Neural cell (in vitro differentiated cells): ENCODE measurements at regions not wholly inside any gene's neighbourhood (a gene's known extent, or its start where the extent isn't known, plus 50 kb on each side); places are given as distances from the start of the nearest gene placed in this dataset.

Experiments
- H2AFZ ChIP-seq: fragments of 200-600, 300-800 bp; sonication (generic), shearing (Covaris generic); 2 replicates; pipeline ENCODE4 v1.6.0; 2014; ENCODE audit warnings: low read depth, mild to moderate bottlenecking, antibody characterized with exemption, low read length, moderate library complexity
- H3F3A ChIP-seq: fragments of 200-600 bp; shearing (Covaris generic); 2 replicates; pipeline ENCODE4 v1.6.1; 2016; ENCODE audit warnings: mild to moderate bottlenecking, moderate library complexity, mixed read lengths, antibody characterized with exemption, low read length; ENCODE audit not compliant: insufficient read depth, poor library complexity, severe bottlenecking
- H3K27ac ChIP-seq: fragments of 200-600, 300-800 bp; sonication (generic), shearing (Covaris generic); 2 replicates; pipeline ENCODE4 v1.5.1; 2014; ENCODE audit warnings: mild to moderate bottlenecking, low read length, moderate library complexity
- H3K27me3 ChIP-seq: fragments of 300-800, 200-600 bp; sonication (generic), shearing (Covaris generic); 2 replicates; pipeline ENCODE4 v1.6.0; 2014; ENCODE audit warnings: mild to moderate bottlenecking, low read depth, low read length, moderate library complexity; ENCODE audit not compliant: insufficient read depth
- H3K36me3 ChIP-seq: fragments of 300-800, 200-600 bp; sonication (generic), shearing (Covaris generic); 2 replicates; pipeline ENCODE4 v1.5.1; 2014; ENCODE audit warnings: mild to moderate bottlenecking, antibody characterized with exemption, low read length, moderate library complexity; ENCODE audit not compliant: insufficient read depth
- H3K4me2 ChIP-seq: fragments of 300-800, 200-600 bp; sonication (generic), shearing (Covaris generic); 2 replicates; pipeline ENCODE4 v1.6.0; 2014; ENCODE audit warnings: mild to moderate bottlenecking, low read length
- H3K4me3 ChIP-seq: fragments of 300-800, 200-600 bp; sonication (generic), shearing (Covaris generic); 2 replicates; pipeline ENCODE4 v1.5.1; 2014; ENCODE audit warnings: mild to moderate bottlenecking, low read length, moderate library complexity
- H3K79me2 ChIP-seq: fragments of 200-600 bp; shearing (Covaris generic); replicated peaks from 2 replicates; pipeline ENCODE4 v1.6.0; 2014; ENCODE audit warnings: mild to moderate bottlenecking, low read length, moderate library complexity; ENCODE audit not compliant: insufficient read depth
- H3K9ac ChIP-seq: fragments of 300-800, 200-600 bp; sonication (generic), shearing (Covaris generic); 2 replicates; pipeline ENCODE4 v1.6.1; 2016; ENCODE audit warnings: mild to moderate bottlenecking, low read length, mixed read lengths
- H3K9me2 ChIP-seq: fragments of 200-600 bp; shearing (Covaris generic); 2 replicates; pipeline ENCODE4 v1.6.1; 2016; ENCODE audit warnings: mild to moderate bottlenecking, low read length, mixed read lengths; ENCODE audit not compliant: insufficient read depth
- H3K9me3 ChIP-seq: fragments of 200-600, 300-800 bp; sonication (generic), shearing (Covaris generic); 2 replicates; pipeline ENCODE4 v1.6.1; 2016; ENCODE audit warnings: mild to moderate bottlenecking, mixed run types, low read length, moderate library complexity, mixed read lengths
- H4K20me1 ChIP-seq: fragments of 200-600 bp; shearing (Covaris generic); 2 replicates; pipeline ENCODE4 v1.6.1; 2016; ENCODE audit warnings: mild to moderate bottlenecking, mixed run types; ENCODE audit not compliant: insufficient read depth
- CTCF ChIP-seq: fragments of 450-650 bp; IDR thresholded peaks from 2 replicates; pipeline ENCODE4 v1.5.1; 2014; ENCODE audit warnings: antibody characterized with exemption, mild to moderate bottlenecking, moderate library complexity; ENCODE audit not compliant: poor library complexity, severe bottlenecking
- EP300 ChIP-seq: fragments of 450-650 bp; conservative IDR thresholded peaks from 2 replicates; pipeline ENCODE4 v1.6.1; 2014; ENCODE audit warnings: antibody characterized with exemption, mild to moderate bottlenecking, moderate library complexity; ENCODE audit not compliant: poor library complexity, severe bottlenecking
- EZH2 ChIP-seq: fragments of 200-600, 300-800 bp; shearing (Covaris generic), sonication (generic); IDR thresholded peaks from 2 replicates; pipeline ENCODE4 v1.6.1; 2014; ENCODE audit warnings: antibody characterized with exemption, low read length, borderline replicate concordance, mild to moderate bottlenecking; ENCODE audit not compliant: insufficient read depth, poor library complexity, severe bottlenecking
- MXI1 ChIP-seq: fragments of 450-650 bp; conservative IDR thresholded peaks from 2 replicates; pipeline ENCODE4 v1.6.1; 2014; ENCODE audit warnings: antibody characterized with exemption, mild to moderate bottlenecking; ENCODE audit not compliant: poor library complexity, severe bottlenecking
- POLR2AphosphoS5 ChIP-seq: IDR thresholded peaks from 2 replicates; pipeline ENCODE4 v1.6.1; 2012
- RAD21 ChIP-seq: fragments of 450-650 bp; conservative IDR thresholded peaks from 2 replicates; pipeline ENCODE4 v1.6.1; 2014; ENCODE audit warnings: antibody characterized with exemption, mild to moderate bottlenecking, moderate library complexity
- REST ChIP-seq: IDR thresholded peaks from 2 replicates; pipeline ENCODE4 v1.6.1; 2012; ENCODE audit warnings: borderline replicate concordance
- SMC3 ChIP-seq: fragments of 450-650 bp; conservative IDR thresholded peaks from 2 replicates; pipeline ENCODE4 v1.6.1; 2014; ENCODE audit warnings: antibody characterized with exemption, mild to moderate bottlenecking, moderate library complexity; ENCODE audit not compliant: poor library complexity
- TAF1 ChIP-seq: IDR thresholded peaks from 2 replicates; pipeline ENCODE4 v1.6.1; 2012; ENCODE audit warnings: low read depth

GRCh38 chr7:46450425-46450824, 529.4 kb upstream of the IGFBP3 start:
- no peak overlapping the region for H2AFZ ChIP-seq
- no peak overlapping the region for H3K4me3 ChIP-seq
- H3F3A ChIP-seq: no peaks in the 10 kb centered on the region
- H3K27ac ChIP-seq: no peak overlapping the region
- H3K4me2 ChIP-seq: no peak overlapping the region
- no peak for TF ChIP-seq EP300
- no peak for TF ChIP-seq EZH2
- no peak for TF ChIP-seq POLR2AphosphoS5
- H4K20me1 ChIP-seq: no peaks in the 10 kb centered on the region
- H3K79me2 ChIP-seq: no peaks in the 10 kb centered on the region
- H3K9me3 ChIP-seq: no peaks in the 10 kb centered on the region
- no peaks in the 10 kb centered on the region for H3K9me2 ChIP-seq
- no peak overlapping the region for H3K9ac ChIP-seq
- no peaks in the 10 kb centered on the region for H3K36me3 ChIP-seq
- H3K27me3 ChIP-seq: no peaks in the 10 kb centered on the region

- Histone ChIP-seq H2AFZ (no peak overlapping the region), H3K27me3 (no peaks in the 10 kb centered on the region), H3K4me2 (no peak overlapping the region), H3F3A (no peaks in the 10 kb centered on the region), H3K9ac (no peak overlapping the region), H3K9me3 (no peaks in the 10 kb centered on the region), H3K36me3 (no peaks in the 10 kb centered on the region), H3K27ac (no peak overlapping the region), H3K9me2 (no peaks in the 10 kb centered on the region), H3K79me2 (no peaks in the 10 kb centered on the region), H4K20me1 (no peaks in the 10 kb centered on the region), H3K4me3 (no peak overlapping the region)
- no peak for TF ChIP-seq MXI1
- TF ChIP-seq EZH2: no peak
- no peak for TF ChIP-seq SMC3
- TF ChIP-seq REST: no peak
- TF ChIP-seq TAF1: no peak
- TF ChIP-seq CTCF: no peak
- TF ChIP-seq POLR2AphosphoS5: no peak
- TF ChIP-seq RAD21: no peak
- TF ChIP-seq EP300: no peak
Observed at GRCh38 chr7:46449743-46450142, 528.7 kb upstream of the IGFBP3 start.

- Histone ChIP-seq H3K36me3 (no peaks in the 10 kb centered on the region), H3F3A (no peaks in the 10 kb centered on the region), H3K9me2 (no peaks in the 10 kb centered on the region), H3K79me2 (no peaks in the 10 kb centered on the region), H3K9me3 (no peaks in the 10 kb centered on the region), H3K4me3 (no peak overlapping the region), H3K27me3 (no peaks in the 10 kb centered on the region), H3K9ac (no peak overlapping the region), H4K20me1 (no peaks in the 10 kb centered on the region), H3K4me2 (no peak overlapping the region), H3K27ac (no peak overlapping the region), H2AFZ (no peak overlapping the region)
- TF ChIP-seq TAF1 (no peak), MXI1 (no peak), EP300 (no peak), REST (no peak), RAD21 (no peak), CTCF (no peak), SMC3 (no peak), POLR2AphosphoS5 (no peak), EZH2 (no peak)
Observed at GRCh38 chr7:46448478-46448877, 527.4 kb upstream of the IGFBP3 start.
